Cardiac muscle cell (in vitro differentiated cells and primary cell): ENCODE measurements at regions not wholly inside any gene's neighbourhood (a gene's known extent, or its start where the extent isn't known, plus 50 kb on each side); places are given as distances from the start of the nearest gene placed in this dataset.

ENCODE experiments used
- DNase-seq, 2 donors: peaks; one replicate each; pipeline versions ENCODE4 v3.0.0 to v3.0.0-alpha.2; 2010 to 2017; ENCODE audit warnings: low read depth in 1 of 2, low spot score in 1 of 2
- H3K27ac ChIP-seq: fragments of 200-600 bp; sonication (generic); 2 replicates; pipeline ENCODE4 v1.5.1; 2016
- H3K27me3 ChIP-seq: fragments of 200-600 bp; sonication (generic); 2 replicates; pipeline ENCODE4 v1.6.0; 2016; ENCODE audit warnings: control low read depth
- H3K36me3 ChIP-seq: fragments of 200-600 bp; sonication (generic); 2 replicates; pipeline ENCODE4 v1.5.1; 2016; ENCODE audit warnings: control low read depth
- H3K4me1 ChIP-seq: fragments of 200-600 bp; sonication (generic); 2 replicates; pipeline ENCODE4 v1.8.1; 2017; ENCODE audit warnings: low read depth, mild to moderate bottlenecking, mixed run types
- H3K4me3 ChIP-seq: fragments of 200-600 bp; sonication (generic); 2 replicates; pipeline ENCODE4 v1.5.1; 2016; ENCODE audit warnings: mild to moderate bottlenecking
- H3K9me3 ChIP-seq: fragments of 200-600 bp; sonication (generic); 2 replicates; pipeline ENCODE4 v1.5.1; 2017; ENCODE audit warnings: low read depth, mild to moderate bottlenecking, control low read depth
- TF ChIP-seq, protein P1 (sequence below): IDR thresholded peaks from 2 replicates; pipeline ENCODE4 v1.5.1; 2012; ENCODE audit warnings: low read depth, mild to moderate bottlenecking, low read length

DNA sequence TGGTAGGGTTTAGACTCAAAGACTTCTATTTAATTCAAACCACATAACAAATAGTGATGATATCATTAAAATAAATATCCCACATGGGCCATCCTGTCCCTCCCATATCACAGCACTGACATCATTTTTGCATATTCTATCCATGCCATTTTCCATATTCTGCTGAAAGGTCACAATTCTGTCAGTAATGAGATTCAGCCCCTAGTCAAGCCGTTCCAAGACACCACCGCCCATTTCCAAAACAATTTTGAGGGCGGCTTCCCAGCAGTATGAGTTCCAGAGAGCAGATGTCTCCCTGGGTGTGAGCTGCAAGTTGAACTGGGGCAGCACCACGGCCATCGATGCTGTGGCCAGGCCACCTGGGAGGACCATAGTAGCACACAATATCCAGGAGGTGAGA, 65.1 kb upstream of the PLEKHG1 start:
- Histone ChIP-seq H3K27me3 (no peaks in the 10 kb centered on the region), H3K36me3 (no peaks in the 10 kb centered on the region), H3K27ac (no peak overlapping the region), H3K4me3 (no peak overlapping the region), H3K9me3 (no peaks in the 10 kb centered on the region), H3K4me1 (no peaks in the 10 kb centered on the region)
- no peak for DNase-seq
- TF ChIP-seq, protein P1, sequence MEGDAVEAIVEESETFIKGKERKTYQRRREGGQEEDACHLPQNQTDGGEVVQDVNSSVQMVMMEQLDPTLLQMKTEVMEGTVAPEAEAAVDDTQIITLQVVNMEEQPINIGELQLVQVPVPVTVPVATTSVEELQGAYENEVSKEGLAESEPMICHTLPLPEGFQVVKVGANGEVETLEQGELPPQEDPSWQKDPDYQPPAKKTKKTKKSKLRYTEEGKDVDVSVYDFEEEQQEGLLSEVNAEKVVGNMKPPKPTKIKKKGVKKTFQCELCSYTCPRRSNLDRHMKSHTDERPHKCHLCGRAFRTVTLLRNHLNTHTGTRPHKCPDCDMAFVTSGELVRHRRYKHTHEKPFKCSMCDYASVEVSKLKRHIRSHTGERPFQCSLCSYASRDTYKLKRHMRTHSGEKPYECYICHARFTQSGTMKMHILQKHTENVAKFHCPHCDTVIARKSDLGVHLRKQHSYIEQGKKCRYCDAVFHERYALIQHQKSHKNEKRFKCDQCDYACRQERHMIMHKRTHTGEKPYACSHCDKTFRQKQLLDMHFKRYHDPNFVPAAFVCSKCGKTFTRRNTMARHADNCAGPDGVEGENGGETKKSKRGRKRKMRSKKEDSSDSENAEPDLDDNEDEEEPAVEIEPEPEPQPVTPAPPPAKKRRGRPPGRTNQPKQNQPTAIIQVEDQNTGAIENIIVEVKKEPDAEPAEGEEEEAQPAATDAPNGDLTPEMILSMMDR: no peak

- Histone ChIP-seq H3K4me3 (no peak overlapping the region), H3K4me1 (no peaks in the 10 kb centered on the region), H3K27me3 (no peaks in the 10 kb centered on the region), H3K27ac (no peak overlapping the region), H3K36me3 (no peaks in the 10 kb centered on the region), H3K9me3 (no peaks in the 10 kb centered on the region)
- no peak for DNase-seq
- TF ChIP-seq, protein P1: no peak
These were observed 64.4 kb upstream of the PLEKHG1 start for GRCh38 chr6:150535151-150535804.

DNA sequence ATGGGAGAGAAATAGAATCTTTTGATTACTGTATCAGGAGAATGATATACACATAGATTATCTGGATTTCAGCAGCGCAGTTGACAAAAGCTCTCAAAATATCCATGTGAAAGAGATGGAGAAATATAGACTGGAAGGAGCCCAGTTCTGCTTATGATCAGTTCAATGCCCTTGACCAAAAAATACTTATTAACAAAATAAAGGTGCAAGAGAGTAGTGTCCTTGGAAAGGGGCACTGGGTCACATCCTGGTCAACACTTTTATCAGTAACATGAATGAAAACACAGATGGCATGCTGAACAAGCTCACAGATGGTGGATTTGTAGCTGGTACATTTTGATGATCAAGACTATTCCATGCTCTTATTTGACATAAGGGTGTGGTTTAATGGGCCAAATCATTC, 63.9 kb upstream of the PLEKHG1 start:
- no peaks in the 10 kb centered on the region for H3K36me3 ChIP-seq
- no peak overlapping the region for H3K4me3 ChIP-seq
- DNase-seq: no peak
- TF ChIP-seq, protein P1: no peak
- H3K27me3 ChIP-seq: no peaks in the 10 kb centered on the region
- H3K9me3 ChIP-seq: no peaks in the 10 kb centered on the region
- no peak overlapping the region for H3K27ac ChIP-seq
- H3K4me1 ChIP-seq: no peaks in the 10 kb centered on the region

- Histone ChIP-seq H3K4me1 (no peaks in the 10 kb centered on the region), H3K27ac (no peak overlapping the region), H3K36me3 (no peaks in the 10 kb centered on the region), H3K27me3 (no peaks in the 10 kb centered on the region), H3K4me3 (no peak overlapping the region), H3K9me3 (no peaks in the 10 kb centered on the region)
- no peak for DNase-seq
- TF ChIP-seq, protein P1: no peak
These were observed 62.9 kb upstream of the PLEKHG1 start for GRCh38 chr6:150536835-150537234.

DNA sequence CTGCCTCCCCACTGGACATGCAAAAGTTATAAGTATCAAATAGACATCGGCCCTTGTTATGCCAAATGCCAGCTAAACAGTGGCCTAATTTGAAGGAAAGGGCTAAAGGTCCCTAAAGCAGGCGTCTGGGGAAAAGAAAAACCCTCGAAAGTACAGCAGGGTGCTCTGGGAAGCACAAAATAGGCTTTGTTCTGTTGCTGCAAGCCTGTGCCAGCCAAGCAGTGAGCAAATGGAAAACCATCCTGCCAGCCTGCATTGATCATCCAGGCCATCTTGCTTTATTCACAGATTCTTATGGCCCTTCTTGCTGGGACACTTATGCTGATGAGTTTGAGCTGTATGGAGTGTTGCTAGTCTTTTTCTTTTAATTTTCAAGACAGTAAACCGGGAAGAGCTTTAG, 62.2 kb upstream of the PLEKHG1 start:
- Histone ChIP-seq H3K9me3 (no peaks in the 10 kb centered on the region), H3K27me3 (no peaks in the 10 kb centered on the region), H3K27ac (no peak overlapping the region), H3K4me1 (no peaks in the 10 kb centered on the region), H3K4me3 (no peak overlapping the region), H3K36me3 (no peaks in the 10 kb centered on the region)
- DNase-seq: no peak
- TF ChIP-seq, protein P1: no peak
